Prostate gland (tissue), 2 donors: ENCODE measurements at regions not wholly inside any gene's neighbourhood (a gene's known extent, or its start where the extent isn't known, plus 50 kb on each side); places are given as distances from the start of the nearest gene placed in this dataset.

ENCODE experiments used
- CTCF ChIP-seq, 4 experiments: fragments of 200-600 bp in 2 of 4; fragments of 450-650 bp in 2 of 4; sonication (generic) in 2 of 4; IDR thresholded peaks; 1 replicate in 3 of 4; 2 replicates in 1 of 4; pipeline ENCODE4 v1.5.1; 2016 to 2019; ENCODE audit warnings: antibody characterized with exemption in 4 of 4, mild to moderate bottlenecking in 2 of 4, moderate library complexity in 2 of 4
- POLR2A ChIP-seq: fragments of 450-650 bp; IDR thresholded peaks from one replicate; pipeline ENCODE4 v1.6.1; 2016; ENCODE audit warnings: antibody characterized with exemption, mild to moderate bottlenecking
- POLR2AphosphoS5 ChIP-seq: sonication (generic); formaldehyde crosslinking; IDR thresholded peaks from one replicate; pipeline ENCODE4 v1.6.1; 2017; ENCODE audit warnings: antibody characterized with exemption

GRCh38 chr4:19531906-19532848, 719.5 kb upstream of the SLIT2 start:
- no peak for TF ChIP-seq CTCF (IDR thresholded peaks at IDR 0.05)
- no peak for TF ChIP-seq POLR2A
- TF ChIP-seq POLR2AphosphoS5 = no peak
